Heart left ventricle (tissue), 13 donors: ENCODE measurements at regions not wholly inside any gene's neighbourhood (a gene's known extent, or its start where the extent isn't known, plus 50 kb on each side); places are given as distances from the start of the nearest gene placed in this dataset.

Experiments used
- CTCF ChIP-seq, 12 donors: fragments of 200-600 bp; sonication (generic) in 4 of 12; IDR thresholded peaks; one replicate each; pipeline versions ENCODE4 v1.5.0 to v1.8.0; 2018 to 2022; ENCODE audit warnings: antibody characterized with exemption in 12 of 12, mild to moderate bottlenecking in 5 of 12
- POLR2A ChIP-seq, 2 donors: fragments of 450-650 bp; IDR thresholded peaks; one replicate each; pipeline ENCODE4 v1.6.1; 2017; ENCODE audit warnings: antibody characterized with exemption in 2 of 2, mild to moderate bottlenecking in 2 of 2, moderate library complexity in 2 of 2
- donor health status: ischemic (EF 13 %, LVEDD 7.1; RV severe dilation, severe dysfunction).
- donor health status: DM: no; HTN: yes; CAD: no.
- donor health status: DM: no; HTN: no; CAD: no.
- donor health status: ischemic (EF 25% LVEDD 6.9; RV normal size, moderate dysfunction).
- donor health status: ischemic (EF 25% LVEDD 5.7; RV mildly dilated, moderate dysfunction).
- donor health status: ischemic (EF 35%, LVEDD 5.7; RV mildly dilated, moderate dysfunction).
- donor health status: nonischemic (EF 11% LVEDD 7.7; RV severe dilation, severe dysfunction).
- donor health status: DM: yes; HTN: yes; CAD: no.
- donor health status: PGD.
- donor health status: ischemic (EF 29% LVEDD 5.4; RV normal size, mild dysfunction).
- donor health status: nonischemic (EF 23%, LVEDD 6.1; RV moderate dilation, normal function).

- TF ChIP-seq CTCF (IDR thresholded peaks at IDR 0.05) (no peak), POLR2A (IDR thresholded peaks at IDR 0.05) (no peak)
These were observed 333.7 kb upstream of the PROK2 start for GRCh38 chr3:72118628-72119027.
